ENCODE measurements at regions not wholly inside any gene's neighbourhood (a gene's known extent, or its start where the extent isn't known, plus 50 kb on each side); places are given as distances from the start of the nearest gene placed in this dataset.

DNA sequence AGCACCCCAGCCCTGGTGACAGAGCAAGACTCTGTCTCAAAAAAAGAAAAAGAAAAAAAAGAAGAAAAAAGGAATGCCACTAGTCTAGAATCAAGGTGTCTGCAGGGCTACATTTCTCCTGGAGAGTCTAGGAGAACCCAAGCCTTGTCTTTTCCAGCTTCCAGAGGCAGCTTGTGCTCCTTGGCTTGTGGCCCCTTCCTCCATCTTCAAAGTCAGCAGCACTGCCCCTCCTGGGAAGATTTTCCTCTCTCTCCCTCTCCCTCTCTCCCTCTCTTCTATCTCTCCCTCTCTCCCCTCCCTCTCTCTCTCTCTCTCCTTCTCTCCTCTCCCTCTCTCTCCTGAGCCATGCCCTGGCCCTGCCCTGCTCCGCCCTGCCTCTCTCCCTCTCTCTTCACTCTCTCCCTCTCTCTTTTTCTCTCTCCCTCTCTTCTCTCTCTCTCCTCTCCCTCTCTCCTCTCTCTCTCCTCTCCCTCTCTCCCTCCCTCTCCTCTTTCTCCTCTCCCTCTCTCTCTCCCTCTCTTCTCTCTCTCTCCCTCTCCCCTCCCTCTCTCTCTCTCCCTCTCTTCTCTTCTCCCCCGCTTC is 97.7 kb upstream of the FGF3 start:
- Histone ChIP-seq H3K4me3 (no peak overlapping the region), H3K9me3 (no peaks in the 10 kb centered on the region), H3K36me3 (ENCODE audit: low read depth) (no peaks in the 10 kb centered on the region), H3K4me1 (ENCODE audit: low read depth) (peaks cover 10% of the 10 kb centered on the region)
- no peak for TF ChIP-seq CTCF (IDR thresholded peaks at IDR 0.05)
- ATAC-seq: no peak
- DNase-seq: no peak
- intact Hi-C loops (cut with DNase I, micrococcal nuclease): loop anchor here in 1 of 2 donors (5.0 kb wide), 1 partner anchor 280 kb away; no protein-coding TSS in a partner anchor

GRCh38 chr11:69917529-69917928 is 98.3 kb upstream of the FGF3 start:
- no peak overlapping the region for H3K4me3 ChIP-seq
- TF ChIP-seq CTCF (IDR thresholded peaks at IDR 0.05): no peak
- DNase-seq (no peak), ATAC-seq (no peak)
- H3K9me3 ChIP-seq: no peaks in the 10 kb centered on the region
- peaks cover 10% of the 10 kb centered on the region for H3K4me1 ChIP-seq (ENCODE audit: low read depth)
- H3K36me3 ChIP-seq (ENCODE audit: low read depth): no peaks in the 10 kb centered on the region
- intact Hi-C loops (cut with DNase I, micrococcal nuclease): loop anchor here in 1 of 2 donors (5.0 kb wide), 1 partner anchor 280 kb away; no protein-coding TSS in a partner anchor

- ATAC-seq (no peak), DNase-seq (peak in 2 of 3 donors; percentile 15 to 37)
- TF ChIP-seq CTCF (IDR thresholded peaks at IDR 0.05): no peak
- intact Hi-C loops (cut with DNase I, micrococcal nuclease): loop anchor here in 1 of 2 donors (5.0 kb wide), 1 partner anchor 279 kb away; no protein-coding TSS in a partner anchor
- Histone ChIP-seq H3K4me3 (no peak overlapping the region), H3K4me1 (ENCODE audit: low read depth) (peaks cover 10% of the 10 kb centered on the region), H3K9me3 (no peaks in the 10 kb centered on the region), H3K36me3 (ENCODE audit: low read depth) (no peaks in the 10 kb centered on the region)
Measured at GRCh38 chr11:69918231-69918937, 99.2 kb upstream of the FGF3 start.

GRCh38 chr11:69918938-69919650 is 99.9 kb upstream of the FGF3 start:
- no peaks in the 10 kb centered on the region for H3K36me3 ChIP-seq (ENCODE audit: low read depth)
- no peaks in the 10 kb centered on the region for H3K9me3 ChIP-seq
- no peak overlapping the region for H3K4me3 ChIP-seq
- DNase-seq (peak; percentile 64 to 80 (median 80)), ATAC-seq (peak; percentile 68)
- peaks cover 10% of the 10 kb centered on the region for H3K4me1 ChIP-seq (ENCODE audit: low read depth)
- intact Hi-C loops (cut with DNase I, micrococcal nuclease): loop anchor here in 1 of 2 donors (5.0 kb wide), 1 partner anchor 278 kb away; no protein-coding TSS in a partner anchor
- TF ChIP-seq CTCF (IDR thresholded peaks at IDR 0.05): peak; percentile 74

DNA sequence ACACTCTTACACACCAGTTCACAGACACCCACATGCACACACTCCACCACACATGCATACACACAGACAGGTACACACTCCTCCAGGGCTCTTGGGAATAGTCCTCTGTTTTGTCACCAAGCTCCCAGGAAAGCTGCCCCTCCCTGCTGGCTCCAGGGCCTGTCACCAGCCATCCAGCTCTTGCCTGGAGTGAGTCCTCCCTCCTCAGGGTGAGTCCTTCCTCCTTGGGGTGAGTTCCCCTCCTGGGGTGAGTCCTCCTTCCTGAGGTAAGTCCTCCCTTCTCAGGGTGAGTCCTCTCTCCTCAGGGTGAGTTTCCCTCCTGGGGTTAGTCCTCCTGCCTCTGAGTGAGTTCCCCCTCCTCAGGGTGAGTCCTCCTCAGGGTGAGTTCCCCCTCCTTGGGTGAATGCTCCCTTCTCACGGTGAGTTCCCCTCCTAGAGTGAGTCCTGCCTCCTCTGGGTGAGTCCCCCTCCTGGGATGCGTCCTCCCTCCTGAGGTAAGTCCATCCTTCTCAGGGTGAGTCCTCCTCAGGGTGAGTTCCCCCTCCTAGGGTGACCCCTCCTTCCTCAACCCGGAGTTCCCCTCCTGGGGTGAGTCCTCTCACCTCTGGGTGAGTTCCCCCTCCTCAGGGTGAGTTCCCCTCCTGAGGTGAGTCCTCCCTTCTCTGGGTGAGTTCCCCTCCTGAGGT is 100.6 kb upstream of the FGF3 start:
- TF ChIP-seq CTCF (IDR thresholded peaks at IDR 0.05): no peak
- intact Hi-C loops (cut with DNase I, micrococcal nuclease): loop anchor here (5.0 kb wide), 2 partner anchors 272 to 277 kb away; no protein-coding TSS in a partner anchor
- Histone ChIP-seq H3K9me3 (no peaks in the 10 kb centered on the region), H3K4me1 (ENCODE audit: low read depth) (peaks cover 10% of the 10 kb centered on the region), H3K36me3 (ENCODE audit: low read depth) (no peaks in the 10 kb centered on the region), H3K4me3 (no peak overlapping the region)
- ATAC-seq (no peak), DNase-seq (peak in 2 of 3 donors; percentile 4 to 9)

All from mucosa of descending colon (tissue), 3 donors.